ENCODE measurements at regions not wholly inside any gene's neighbourhood (a gene's known extent, or its start where the extent isn't known, plus 50 kb on each side); places are given as distances from the start of the nearest gene placed in this dataset.

DNA sequence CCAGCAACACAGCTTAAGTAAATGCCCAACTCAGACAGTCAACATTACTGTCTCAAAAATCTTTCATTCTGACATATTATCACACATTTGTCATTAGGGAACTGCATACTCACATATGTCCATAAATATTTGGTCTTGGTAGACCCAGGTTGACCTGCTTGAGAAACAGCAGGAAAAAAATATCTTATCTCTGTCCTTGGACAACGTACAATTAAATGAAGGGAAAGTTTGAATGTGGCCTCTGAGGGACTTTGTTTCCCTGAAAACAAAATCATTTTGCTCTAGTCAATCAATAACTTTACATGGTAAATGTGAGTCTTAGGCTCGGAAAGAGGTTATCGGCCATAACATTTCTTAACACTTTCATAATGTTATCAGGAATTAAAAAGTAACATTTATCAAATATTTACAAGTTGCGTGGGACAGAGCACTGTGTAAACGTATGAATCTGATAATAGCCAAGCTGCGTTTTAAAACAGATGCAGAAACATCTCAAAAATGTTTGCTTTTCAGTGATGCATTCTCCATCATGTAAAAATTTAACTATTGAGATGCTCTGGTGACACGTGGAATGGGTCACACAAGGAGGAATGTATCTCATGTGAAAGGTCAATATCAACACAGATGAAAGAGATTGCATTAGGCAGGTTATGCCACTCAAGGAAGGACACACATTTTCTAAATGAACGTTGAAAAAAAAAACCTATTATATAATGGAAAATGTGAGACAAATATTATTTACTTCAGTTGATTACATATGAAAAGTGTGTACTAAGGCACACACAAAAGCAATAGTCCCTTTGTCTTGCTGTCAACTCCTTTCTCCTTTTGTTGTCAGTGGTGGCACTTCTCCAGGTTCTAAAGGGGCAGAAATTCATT, 304.4 kb downstream of the WDR72 start:
- H3K36me3 Mint-ChIP-seq (ENCODE audit: insufficient read depth in 1 of 3, low read depth in 3 of 3), result no peaks in the 10 kb centered on the region

More for the DNA sequence above, 304.4 kb downstream of the WDR72 start:
- Histone ChIP-seq H2BK120ac (ENCODE audit: low read depth, low read length, poor library complexity, severe bottlenecking) (no peak overlapping the region), H3K18ac (ENCODE audit: insufficient read length, low read depth, low read length) (no peak overlapping the region), H3K56ac (ENCODE audit: insufficient read length, low read depth, low read length) (no peak overlapping the region), H2BK12ac (ENCODE audit: insufficient read length, low read depth, low read length) (no peak overlapping the region), H3T11ph (ENCODE audit: low read length) (no peak overlapping the region), H3K4ac (ENCODE audit: low read depth, low read length) (no peak overlapping the region), H3K79me2 (ENCODE audit: insufficient read depth, low read length) (no peaks in the 10 kb centered on the region), H2AFZ (ENCODE audit: low read length) (no peak overlapping the region), H4K5ac (ENCODE audit: insufficient read length, low read depth, low read length) (no peak overlapping the region), H4K20me1 (ENCODE audit: control insufficient read depth, insufficient read depth, insufficient read length) (no peaks in the 10 kb centered on the region), H3K23me2 (ENCODE audit: insufficient read length, low read depth, low read length, poor library complexity, severe bottlenecking) (no peaks in the 10 kb centered on the region), H3K9me3 (ENCODE audit: control insufficient read depth, low read depth, low read length) (no peaks in the 10 kb centered on the region), H3K27ac (ENCODE audit: insufficient read length, low read depth, low read length) (no peak overlapping the region), H3K79me1 (ENCODE audit: insufficient read depth, low read depth, low read length, poor library complexity, severe bottlenecking) (no peaks in the 10 kb centered on the region), H3K9ac (ENCODE audit: extremely low read depth, insufficient read length, low read length) (no peak overlapping the region), H3K23ac (ENCODE audit: insufficient read length, low read depth, low read length) (no peak overlapping the region), H3K4me2 (ENCODE audit: insufficient read depth, insufficient read length, low read length) (no peak overlapping the region), H3K27me3 (ENCODE audit: insufficient read depth, low read length) (no peaks in the 10 kb centered on the region), H2BK15ac (ENCODE audit: low read depth, low read length) (no peak overlapping the region), H2AK5ac (ENCODE audit: insufficient read length, low read length) (no peak overlapping the region), H2BK20ac (ENCODE audit: low read depth, low read length, poor library complexity, severe bottlenecking) (no peak overlapping the region), H4K91ac (ENCODE audit: insufficient read length, low read depth, low read length) (no peak overlapping the region), H3K4me1 (ENCODE audit: insufficient read depth, low read length) (no peaks in the 10 kb centered on the region), H4K8ac (replicated peaks; ENCODE audit: insufficient read length, low read depth, low read length) (no peak overlapping the region), H2BK5ac (ENCODE audit: insufficient read length, low read length) (no peak overlapping the region), H3K14ac (ENCODE audit: insufficient read depth, low read length) (no peak overlapping the region)
- WGBS (ENCODE audit: extremely low coverage, insufficient read length, low lambda C conversion rate), result no CpG with 5 or more reads among the region's 8 CpGs
- no peak for TF ChIP-seq CTCF (conservative IDR thresholded peaks at IDR 0.05)
- no peak for DNase-seq
- Mint-ChIP-seq H3K4me3 (no peak overlapping the region), H3K4me1 (peaks cover 15 to 19% of the 10 kb centered on the region in 2 experiments), H3K27me3 (ENCODE audit: low read depth) (no peaks in the 10 kb centered on the region; the same call in 1 of the 2 replicates), H3K9me3 (no peaks in the 10 kb centered on the region), H3K27ac (no peak overlapping the region)
